Suprapubic skin (tissue), 4 donors: ENCODE measurements at regions not wholly inside any gene's neighbourhood (a gene's known extent, or its start where the extent isn't known, plus 50 kb on each side); places are given as distances from the start of the nearest gene placed in this dataset.

Experiments
- DNase-seq, 2 donors: peaks; one replicate each; pipeline ENCODE4 v3.0.0-alpha.2; 2019; ENCODE audit warnings: low spot score in 2 of 2
- H3K27ac ChIP-seq: fragments of 200-600 bp; sonication (generic); one replicate; pipeline ENCODE4 v1.5.1; 2019
- H3K27me3 ChIP-seq: fragments of 200-600 bp; sonication (generic); one replicate; pipeline ENCODE4 v1.5.1; 2019
- H3K36me3 ChIP-seq: fragments of 200-600 bp; sonication (generic); one replicate; pipeline ENCODE4 v1.5.1; 2019
- H3K4me1 ChIP-seq: fragments of 200-600 bp; sonication (generic); one replicate; pipeline ENCODE4 v1.5.1; 2019
- H3K4me3 ChIP-seq: fragments of 200-600 bp; sonication (generic); one replicate; pipeline ENCODE4 v1.5.1; 2019; ENCODE audit warnings: mild to moderate bottlenecking
- H3K9me3 ChIP-seq: fragments of 200-600 bp; sonication (generic); one replicate; pipeline ENCODE4 v1.5.1; 2019
- CTCF ChIP-seq, 2 donors: fragments of 200-600 bp in 1 of 2; fragments of 450-650 bp in 1 of 2; sonication (generic) in 1 of 2; IDR thresholded peaks; one replicate each; pipeline ENCODE4 v1.5.1; 2016 to 2019; ENCODE audit warnings: antibody characterized with exemption in 2 of 2, mild to moderate bottlenecking in 1 of 2, moderate library complexity in 1 of 2
- EP300 ChIP-seq: sonication (generic); formaldehyde crosslinking; IDR thresholded peaks from one replicate; pipeline ENCODE4 v1.6.1; 2017; ENCODE audit warnings: antibody characterized with exemption
- POLR2A ChIP-seq, 2 donors: fragments of 450-650 bp; IDR thresholded peaks; one replicate each; pipeline ENCODE4 v1.6.1; 2017; ENCODE audit warnings: antibody characterized with exemption in 2 of 2, mild to moderate bottlenecking in 2 of 2, moderate library complexity in 2 of 2
- POLR2AphosphoS5 ChIP-seq, 3 donors: sonication (generic); formaldehyde crosslinking; IDR thresholded peaks; one replicate each; pipeline ENCODE4 v1.6.1; 2017; ENCODE audit warnings: antibody characterized with exemption in 3 of 3
- WGBS: methylation state at CpG from one replicate; pipeline ENCODE4 v1.1.5; 2018; 5-methylcytosine and 5-hydroxymethylcytosine counted together

GRCh38 chr3:72295962-72296450 is 511.1 kb upstream of the PROK2 start:
- no peaks in the 10 kb centered on the region for H3K36me3 ChIP-seq
- H3K4me3 ChIP-seq: no peak overlapping the region
- H3K27me3 ChIP-seq: no peaks in the 10 kb centered on the region
- 70% methylated on average over 7 of the region's 7 CpGs for WGBS
- H3K4me1 ChIP-seq: peaks cover 28% of the 10 kb centered on the region
- H3K27ac ChIP-seq: no peak overlapping the region
- TF ChIP-seq POLR2A (IDR thresholded peaks at IDR 0.05) (no peak), POLR2AphosphoS5 (IDR thresholded peaks at IDR 0.05) (no peak), EP300 (no peak), CTCF (IDR thresholded peaks at IDR 0.05) (no peak)
- H3K9me3 ChIP-seq: no peaks in the 10 kb centered on the region
- DNase-seq: no peak

GRCh38 chr3:72295276-72295961 is 510.5 kb upstream of the PROK2 start:
- Histone ChIP-seq H3K4me3 (no peak overlapping the region), H3K27ac (no peak overlapping the region), H3K9me3 (no peaks in the 10 kb centered on the region), H3K36me3 (no peaks in the 10 kb centered on the region), H3K4me1 (peaks cover 28% of the 10 kb centered on the region), H3K27me3 (no peaks in the 10 kb centered on the region)
- no peak for DNase-seq
- TF ChIP-seq POLR2AphosphoS5 (IDR thresholded peaks at IDR 0.05) (no peak), CTCF (IDR thresholded peaks at IDR 0.05) (no peak), EP300 (no peak), POLR2A (IDR thresholded peaks at IDR 0.05) (no peak)
- 54% methylated on average over 7 of the region's 7 CpGs for WGBS

- no peaks in the 10 kb centered on the region for H3K9me3 ChIP-seq
- WGBS: 80% methylated on average over 9 of the region's 10 CpGs
- TF ChIP-seq EP300 (no peak), CTCF (IDR thresholded peaks at IDR 0.05) (no peak), POLR2AphosphoS5 (IDR thresholded peaks at IDR 0.05) (no peak), POLR2A (IDR thresholded peaks at IDR 0.05) (no peak)
These were observed 506.1 kb upstream of the PROK2 start for GRCh38 chr3:72290859-72291638.

GRCh38 chr3:72289692-72290071 is 504.7 kb upstream of the PROK2 start:
- no peak for TF ChIP-seq CTCF (IDR thresholded peaks at IDR 0.05)
- no peak for TF ChIP-seq POLR2A (IDR thresholded peaks at IDR 0.05)
- 52% methylated on average over 4 of the region's 4 CpGs for WGBS
- Histone ChIP-seq H3K4me1 (peaks cover 28% of the 10 kb centered on the region), H3K9me3 (no peaks in the 10 kb centered on the region), H3K4me3 (no peak overlapping the region), H3K36me3 (no peaks in the 10 kb centered on the region), H3K27me3 (no peaks in the 10 kb centered on the region), H3K27ac (peak overlapping the region; percentile 68)
- no peak for DNase-seq

More at GRCh38 chr3:72290859-72291638, 506.1 kb upstream of the PROK2 start:
- Histone ChIP-seq H3K4me3 (no peak overlapping the region), H3K4me1 (peaks cover 36% of the 10 kb centered on the region), H3K36me3 (no peaks in the 10 kb centered on the region), H3K27me3 (no peaks in the 10 kb centered on the region), H3K27ac (no peak overlapping the region)
- DNase-seq: no peak

GRCh38 chr3:72288955-72289691 is 504.2 kb upstream of the PROK2 start:
- no peaks in the 10 kb centered on the region for H3K9me3 ChIP-seq
- no peaks in the 10 kb centered on the region for H3K36me3 ChIP-seq
- DNase-seq: no peak
- peak overlapping the region; percentile 68 for H3K27ac ChIP-seq
- peak overlapping the region; percentile 37 for H3K4me3 ChIP-seq
- H3K4me1 ChIP-seq: peaks cover 28% of the 10 kb centered on the region
- no peaks in the 10 kb centered on the region for H3K27me3 ChIP-seq
- WGBS: 15% methylated on average over 22 of the region's 25 CpGs
- no peak for TF ChIP-seq POLR2A (IDR thresholded peaks at IDR 0.05)
- no peak for TF ChIP-seq EP300
- TF ChIP-seq POLR2AphosphoS5 (IDR thresholded peaks at IDR 0.05): no peak
- TF ChIP-seq CTCF (IDR thresholded peaks at IDR 0.05): no peak
